OCI-LY3 (cell line): ENCODE measurements at regions not wholly inside any gene's neighbourhood (a gene's known extent, or its start where the extent isn't known, plus 50 kb on each side); places are given as distances from the start of the nearest gene placed in this dataset.

Experiments
- CTCF ChIP-seq: fragments of 200-600, 300-600 bp; sonication (generic); IDR thresholded peaks from 2 replicates; pipeline ENCODE4 v1.5.1; 2014; ENCODE audit warnings: antibody characterized with exemption, low read length, low read depth
- EZH2phosphoT487 ChIP-seq: fragments of 200-600 bp; shearing (Covaris generic); IDR thresholded peaks from 2 replicates; pipeline ENCODE4 v1.6.1; 2018; ENCODE audit warnings: antibody characterized with exemption, mixed run types, low read depth

- TF ChIP-seq CTCF (no peak), EZH2phosphoT487 (no peak)
These were observed 156.7 kb downstream of the PAH start for GRCh38 chr12:102760322-102760721.
